K562 (cell line): ENCODE measurements at regions not wholly inside any gene's neighbourhood (a gene's known extent, or its start where the extent isn't known, plus 50 kb on each side); places are given as distances from the start of the nearest gene placed in this dataset.

Source experiments
- BRF1 ChIP-seq: IDR thresholded peaks from 3 replicates; pipeline ENCODE4 v1.6.1; 2011; ENCODE audit warnings: borderline replicate concordance, mild to moderate bottlenecking; ENCODE audit not compliant: insufficient read length; ENCODE audit errors: extremely low read depth
- CBX5 ChIP-seq: IDR thresholded peaks from 2 replicates; pipeline ENCODE4 v1.6.1; 2014; ENCODE audit warnings: low read depth, borderline replicate concordance
- CTCF ChIP-seq, 3 experiments: IDR thresholded peaks in 2 of 3; conservative IDR thresholded peaks in 1 of 3; 2 replicates each; pipeline ENCODE4 v1.5.1; 2011 to 2012; ENCODE audit warnings: low read length in 3 of 3, mild to moderate bottlenecking in 3 of 3, control low read depth in 2 of 3, improper control_type of control experiment in 1 of 3, inconsistent platforms in 1 of 3, low read depth in 1 of 3, mixed read lengths in 1 of 3, moderate library complexity in 1 of 3; ENCODE audit not compliant: insufficient read depth in 2 of 3
- FOXP4 ChIP-seq: sonication (generic); formaldehyde crosslinking; IDR thresholded peaks from 2 replicates; pipeline ENCODE4 v1.8.0; 2022; ENCODE audit warnings: mild to moderate bottlenecking, missing genetic modification reagents, borderline replicate concordance
- MXI1 ChIP-seq: IDR thresholded peaks from 2 replicates; pipeline ENCODE4 v1.6.1; 2011; ENCODE audit warnings: low read depth, mild to moderate bottlenecking, improper control_type of control experiment, low read length
- NR2C2 ChIP-seq, 2 experiments: fragments of 200-800 bp in 1 of 2; sonication (Bioruptor generic) in 1 of 2; sonication (generic) in 1 of 2; formaldehyde crosslinking in 1 of 2; IDR thresholded peaks; 2 replicates each; pipeline versions ENCODE4 v1.6.1 to v1.8.0; 2016 to 2022; ENCODE audit warnings: mild to moderate bottlenecking in 1 of 2, missing compliant biosample characterization in 1 of 2, missing genetic modification characterization in 1 of 2, missing genetic modification reagents in 1 of 2
- POLR2A ChIP-seq: fragments of 450-650 bp; conservative IDR thresholded peaks from 2 replicates; pipeline ENCODE4 v1.6.1; 2016
- RFX5 ChIP-seq: IDR thresholded peaks from 2 replicates; pipeline ENCODE4 v1.6.1; 2011; ENCODE audit warnings: low read depth, mild to moderate bottlenecking, improper control_type of control experiment, low read length
- SMC3 ChIP-seq: conservative IDR thresholded peaks from 2 replicates; pipeline ENCODE4 v1.6.1; 2011; ENCODE audit warnings: low read depth, low read length, improper control_type of control experiment; ENCODE audit not compliant: insufficient read depth
- TOE1 ChIP-seq, 2 experiments: fragments of 450-650 bp in 1 of 2; sonication (generic) in 1 of 2; formaldehyde crosslinking in 1 of 2; IDR thresholded peaks; 2 replicates each; pipeline versions ENCODE4 v1.7.1 to v1.8.0; 2016 to 2022; ENCODE audit warnings: borderline replicate concordance in 2 of 2, mild to moderate bottlenecking in 2 of 2, antibody characterized with exemption in 1 of 2, inconsistent platforms in 1 of 2, low read depth in 1 of 2, missing genetic modification reagents in 1 of 2, moderate library complexity in 1 of 2
- XRCC4 ChIP-seq: IDR thresholded peaks from one replicate; pipeline ENCODE4 v1.6.1; 2011; ENCODE audit not compliant: insufficient read depth, insufficient read length; ENCODE audit errors: extremely low read depth
- ZNF121 ChIP-seq: sonication (generic); formaldehyde crosslinking; conservative IDR thresholded peaks from 2 replicates; pipeline ENCODE4 v1.8.0; 2022; ENCODE audit warnings: missing genetic modification reagents
- TF ChIP-seq, protein P1 (sequence below): fragments of 450-650 bp; IDR thresholded peaks from 2 replicates; pipeline ENCODE4 v1.6.1; 2016; ENCODE audit warnings: borderline replicate concordance

DNA sequence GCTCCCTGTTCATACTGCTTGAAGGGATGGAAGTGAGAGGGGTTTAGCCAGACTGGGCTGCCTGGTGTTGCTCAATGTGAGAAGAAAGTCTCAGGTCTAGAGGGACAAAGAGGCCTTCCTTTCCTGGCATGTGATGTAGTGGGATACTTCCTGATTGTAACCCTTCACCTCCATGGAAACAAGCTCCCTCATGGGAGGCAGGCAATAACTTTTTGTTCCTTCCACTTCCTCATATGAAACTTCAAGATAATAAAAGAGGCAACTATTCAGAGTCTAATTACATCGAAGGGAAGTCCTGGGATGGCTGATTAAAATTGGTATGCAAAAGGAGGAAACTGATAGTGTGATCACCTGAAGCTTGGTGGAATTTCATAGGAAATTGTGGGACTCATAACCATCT is 84.1 kb upstream of the ETV1 start:
- TF ChIP-seq CBX5 (no peak), MXI1 (no peak), NR2C2 (CRISPR knock-in tag; IDR thresholded peaks at IDR 0.05) (no peak), NR2C2 (tag; IDR thresholded peaks at IDR 0.05) (no peak), XRCC4 (no peak), POLR2A (no peak), SMC3 (no peak), ZNF121 (no peak), TOE1 (IDR thresholded peaks at IDR 0.05; ENCODE audit: borderline replicate concordance) (no peak), TOE1 (CRISPR knock-in tag; IDR thresholded peaks at IDR 0.05; ENCODE audit: borderline replicate concordance, low read depth) (no peak), FOXP4 (CRISPR knock-in tag) (no peak), CTCF (IDR thresholded peaks at IDR 0.05 in 2 of 3, conservative IDR thresholded peaks at IDR 0.05 in 1 of 3; ENCODE audit: insufficient read depth in 2 of 3, low read depth in 1 of 3, low read length in 3 of 3) (no peak), RFX5 (no peak), BRF1 (no peak)
- TF ChIP-seq, protein P1, sequence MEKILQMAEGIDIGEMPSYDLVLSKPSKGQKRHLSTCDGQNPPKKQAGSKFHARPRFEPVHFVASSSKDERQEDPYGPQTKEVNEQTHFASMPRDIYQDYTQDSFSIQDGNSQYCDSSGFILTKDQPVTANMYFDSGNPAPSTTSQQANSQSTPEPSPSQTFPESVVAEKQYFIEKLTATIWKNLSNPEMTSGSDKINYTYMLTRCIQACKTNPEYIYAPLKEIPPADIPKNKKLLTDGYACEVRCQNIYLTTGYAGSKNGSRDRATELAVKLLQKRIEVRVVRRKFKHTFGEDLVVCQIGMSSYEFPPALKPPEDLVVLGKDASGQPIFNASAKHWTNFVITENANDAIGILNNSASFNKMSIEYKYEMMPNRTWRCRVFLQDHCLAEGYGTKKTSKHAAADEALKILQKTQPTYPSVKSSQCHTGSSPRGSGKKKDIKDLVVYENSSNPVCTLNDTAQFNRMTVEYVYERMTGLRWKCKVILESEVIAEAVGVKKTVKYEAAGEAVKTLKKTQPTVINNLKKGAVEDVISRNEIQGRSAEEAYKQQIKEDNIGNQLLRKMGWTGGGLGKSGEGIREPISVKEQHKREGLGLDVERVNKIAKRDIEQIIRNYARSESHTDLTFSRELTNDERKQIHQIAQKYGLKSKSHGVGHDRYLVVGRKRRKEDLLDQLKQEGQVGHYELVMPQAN: no peak
